SU-DHL-6 (cell line): ENCODE measurements at regions not wholly inside any gene's neighbourhood (a gene's known extent, or its start where the extent isn't known, plus 50 kb on each side); places are given as distances from the start of the nearest gene placed in this dataset.

ENCODE experiments used
- EZH2phosphoT487 ChIP-seq: fragments of 200-600 bp; sonication (generic), shearing (Covaris generic); conservative IDR thresholded peaks from 2 replicates; pipeline ENCODE4 v1.6.1; 2018; ENCODE audit warnings: mild to moderate bottlenecking, antibody characterized with exemption, low read length, moderate library complexity, mixed read lengths
- TF ChIP-seq, protein P1 (sequence below): fragments of 200-600 bp; sonication (generic); IDR thresholded peaks from one replicate; pipeline ENCODE4 v1.5.1; 2017; ENCODE audit warnings: antibody characterized with exemption, mild to moderate bottlenecking, low read length, moderate library complexity; ENCODE audit not compliant: insufficient read depth, poor library complexity, severe bottlenecking

- TF ChIP-seq, protein P1, sequence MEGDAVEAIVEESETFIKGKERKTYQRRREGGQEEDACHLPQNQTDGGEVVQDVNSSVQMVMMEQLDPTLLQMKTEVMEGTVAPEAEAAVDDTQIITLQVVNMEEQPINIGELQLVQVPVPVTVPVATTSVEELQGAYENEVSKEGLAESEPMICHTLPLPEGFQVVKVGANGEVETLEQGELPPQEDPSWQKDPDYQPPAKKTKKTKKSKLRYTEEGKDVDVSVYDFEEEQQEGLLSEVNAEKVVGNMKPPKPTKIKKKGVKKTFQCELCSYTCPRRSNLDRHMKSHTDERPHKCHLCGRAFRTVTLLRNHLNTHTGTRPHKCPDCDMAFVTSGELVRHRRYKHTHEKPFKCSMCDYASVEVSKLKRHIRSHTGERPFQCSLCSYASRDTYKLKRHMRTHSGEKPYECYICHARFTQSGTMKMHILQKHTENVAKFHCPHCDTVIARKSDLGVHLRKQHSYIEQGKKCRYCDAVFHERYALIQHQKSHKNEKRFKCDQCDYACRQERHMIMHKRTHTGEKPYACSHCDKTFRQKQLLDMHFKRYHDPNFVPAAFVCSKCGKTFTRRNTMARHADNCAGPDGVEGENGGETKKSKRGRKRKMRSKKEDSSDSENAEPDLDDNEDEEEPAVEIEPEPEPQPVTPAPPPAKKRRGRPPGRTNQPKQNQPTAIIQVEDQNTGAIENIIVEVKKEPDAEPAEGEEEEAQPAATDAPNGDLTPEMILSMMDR: no peak
- no peak for TF ChIP-seq EZH2phosphoT487
These were observed 136.6 kb upstream of the NRBF2 start for GRCh38 chr10:62996516-62996915.
